Right lobe of liver (tissue), 6 donors: ENCODE measurements at regions not wholly inside any gene's neighbourhood (a gene's known extent, or its start where the extent isn't known, plus 50 kb on each side); places are given as distances from the start of the nearest gene placed in this dataset.
A peak's percentile ranks its signal among the peaks of the same experiment; 100 is the strongest.
"Not testable (repeated sequence)": the region's sequence is repeated elsewhere in the genome, so short reads cannot be mapped to it uniquely, and the experiment has no call there.

Experiments
- ATAC-seq, 4 donors: fragments of 200-7000 bp; cut with Tn5 transposase; one replicate each; pipeline ENCODE4 v1.9.1; 2020; ENCODE audit warnings: mild to moderate bottlenecking in 4 of 4, moderate library complexity in 4 of 4
- DNase-seq, 3 donors: peaks; one replicate each; pipeline ENCODE4 v3.0.0-alpha.2; 2020
- H3K27ac ChIP-seq, 3 donors: fragments of 200-600 bp; one replicate each; pipeline ENCODE4 v1.8.0; 2022
- H3K27me3 ChIP-seq, 2 donors: fragments of 200-600 bp; one replicate each; pipeline ENCODE4 v1.8.0; 2022
- H3K36me3 ChIP-seq, 4 donors: fragments of 200-600 bp; sonication (generic) in 1 of 4; one replicate each; pipeline versions ENCODE4 v1.5.1 to v1.8.0; 2017 to 2022; ENCODE audit warnings: control low read depth in 1 of 4
- H3K4me1 ChIP-seq, 4 donors: fragments of 200-600 bp; sonication (generic) in 1 of 4; one replicate each; pipeline versions ENCODE4 v1.5.1 to v1.8.0; 2017 to 2022; ENCODE audit warnings: control low read depth in 1 of 4
- H3K4me3 ChIP-seq, 3 donors: fragments of 200-600 bp; one replicate each; pipeline ENCODE4 v1.8.0; 2022
- H3K9me3 ChIP-seq, 4 donors: fragments of 200-600 bp; sonication (generic) in 1 of 4; one replicate each; pipeline versions ENCODE4 v1.5.1 to v1.8.0; 2017 to 2022; ENCODE audit warnings: control low read depth in 1 of 4
- POLR2A ChIP-seq: fragments of 450-650 bp; IDR thresholded peaks from one replicate; pipeline ENCODE4 v1.6.1; 2017; ENCODE audit warnings: antibody characterized with exemption, mild to moderate bottlenecking
- WGBS: methylation state at CpG from one replicate; pipeline ENCODE4 v1.1.6; 2018; ENCODE audit warnings: low coverage, low lambda C conversion rate; ENCODE audit not compliant: insufficient coverage; ENCODE audit errors: missing lambda C conversion rate; 5-methylcytosine and 5-hydroxymethylcytosine counted together
- intact Hi-C, 2 donors: fragments of 100-400 bp; cut with DNase I; formaldehyde crosslinking; loops; one replicate each; pipeline versions ENCODE4 v1.11.2 to v1.14.1; 2022
- TF ChIP-seq, protein P1 (sequence below), 4 donors: fragments of 200-600 bp in 3 of 4; fragments of 450-650 bp in 1 of 4; IDR thresholded peaks; one replicate each; pipeline versions ENCODE4 v1.5.1 to v1.8.0; 2016 to 2022; ENCODE audit warnings: antibody characterized with exemption in 4 of 4, mild to moderate bottlenecking in 2 of 4
- donor health status: DM: no; HTN: yes; CAD: no.
- donor health status: DM: no; HTN: no; CAD: no.
- donor health status: DM: no; HTN: no; CAD: no.
- donor health status: DM: no; HTN: yes; CAD: no.
- donor health status: DM: no; HTN: yes; CAD: no.

DNA sequence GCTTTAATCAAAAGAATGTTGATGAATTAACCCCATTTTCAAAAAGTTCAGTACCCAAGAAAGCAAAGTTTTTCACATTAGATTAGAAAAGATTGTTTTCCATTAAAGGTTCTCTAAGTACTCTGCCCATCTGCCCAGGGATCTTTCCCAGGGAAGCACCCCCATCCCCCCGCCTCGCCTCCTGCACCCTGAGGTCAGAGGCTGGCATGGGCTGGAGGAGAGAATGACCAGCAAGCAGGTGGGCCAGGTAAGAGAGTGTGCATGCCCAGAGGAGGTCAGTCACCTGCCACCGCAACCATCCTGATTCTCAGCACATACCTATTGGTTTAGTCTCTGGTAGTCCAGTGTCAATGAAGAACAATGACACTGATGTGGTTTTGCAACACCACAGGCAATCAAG lies 279.4 kb upstream of the ZNF507 start:
- TF ChIP-seq POLR2A = no peak
- TF ChIP-seq, protein P1, sequence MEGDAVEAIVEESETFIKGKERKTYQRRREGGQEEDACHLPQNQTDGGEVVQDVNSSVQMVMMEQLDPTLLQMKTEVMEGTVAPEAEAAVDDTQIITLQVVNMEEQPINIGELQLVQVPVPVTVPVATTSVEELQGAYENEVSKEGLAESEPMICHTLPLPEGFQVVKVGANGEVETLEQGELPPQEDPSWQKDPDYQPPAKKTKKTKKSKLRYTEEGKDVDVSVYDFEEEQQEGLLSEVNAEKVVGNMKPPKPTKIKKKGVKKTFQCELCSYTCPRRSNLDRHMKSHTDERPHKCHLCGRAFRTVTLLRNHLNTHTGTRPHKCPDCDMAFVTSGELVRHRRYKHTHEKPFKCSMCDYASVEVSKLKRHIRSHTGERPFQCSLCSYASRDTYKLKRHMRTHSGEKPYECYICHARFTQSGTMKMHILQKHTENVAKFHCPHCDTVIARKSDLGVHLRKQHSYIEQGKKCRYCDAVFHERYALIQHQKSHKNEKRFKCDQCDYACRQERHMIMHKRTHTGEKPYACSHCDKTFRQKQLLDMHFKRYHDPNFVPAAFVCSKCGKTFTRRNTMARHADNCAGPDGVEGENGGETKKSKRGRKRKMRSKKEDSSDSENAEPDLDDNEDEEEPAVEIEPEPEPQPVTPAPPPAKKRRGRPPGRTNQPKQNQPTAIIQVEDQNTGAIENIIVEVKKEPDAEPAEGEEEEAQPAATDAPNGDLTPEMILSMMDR (IDR thresholded peaks at IDR 0.05) = no peak
- WGBS = 44% methylated on average over 3 of the region's 3 CpGs
- no peaks in the 10 kb centered on the region for H3K36me3 ChIP-seq
- no peak for DNase-seq
- no peaks in the 10 kb centered on the region for H3K27me3 ChIP-seq
- intact Hi-C loops = no loop called here
- H3K4me1 ChIP-seq = no peaks in the 10 kb centered on the region
- H3K27ac ChIP-seq = no peak overlapping the region
- no peak for ATAC-seq
- no peaks in the 10 kb centered on the region for H3K9me3 ChIP-seq
- H3K4me3 ChIP-seq = no peak overlapping the region

DNA sequence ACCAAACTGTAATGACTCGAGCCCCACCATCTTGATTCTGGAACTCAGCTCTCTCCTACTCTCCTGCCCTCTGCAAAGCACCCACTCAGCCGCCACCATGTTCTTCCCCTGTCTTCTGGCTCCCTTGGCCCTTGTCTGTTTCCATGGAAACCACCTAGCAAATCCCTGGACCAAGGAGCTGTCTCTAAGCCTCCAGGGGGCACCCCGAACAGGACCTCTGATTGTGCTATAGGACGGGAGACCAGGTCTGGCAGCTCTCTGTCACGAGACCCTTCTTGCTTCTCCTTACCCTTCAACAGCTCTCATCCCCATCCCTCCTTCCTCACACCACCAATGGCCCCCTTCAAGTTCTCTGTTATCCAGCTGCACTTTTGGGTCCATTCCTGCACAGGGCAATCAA lies 277.7 kb upstream of the ZNF507 start:
- ATAC-seq (no peak), DNase-seq (no peak)
- intact Hi-C loops = no loop called here
- 21% methylated on average over 5 of the region's 5 CpGs for WGBS
- no peak overlapping the region for H3K4me3 ChIP-seq
- no peaks in the 10 kb centered on the region for H3K36me3 ChIP-seq
- H3K27me3 ChIP-seq = no peaks in the 10 kb centered on the region
- no peaks in the 10 kb centered on the region for H3K9me3 ChIP-seq
- no peaks in the 10 kb centered on the region for H3K4me1 ChIP-seq
- no peak overlapping the region for H3K27ac ChIP-seq
- TF ChIP-seq POLR2A = no peak
- TF ChIP-seq, protein P1 (IDR thresholded peaks at IDR 0.05) = no peak

DNA sequence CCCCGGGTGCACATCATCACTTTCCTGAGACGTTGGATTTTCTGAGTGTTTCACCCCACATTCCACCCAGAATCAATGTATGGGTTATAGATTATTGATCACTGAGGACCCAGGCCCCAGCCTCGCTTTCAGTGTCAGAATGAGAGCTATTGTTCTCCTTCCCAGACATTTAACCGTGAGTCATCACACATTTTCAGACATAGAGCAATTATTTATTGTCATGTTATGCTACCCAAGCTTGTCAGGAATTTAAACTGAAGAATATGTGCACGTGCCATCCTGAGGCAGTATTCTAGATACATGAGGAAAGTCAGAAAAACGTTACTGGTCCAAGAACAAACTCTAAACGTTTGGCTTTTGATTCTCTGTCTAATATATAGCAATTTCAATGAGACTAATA lies 276.6 kb upstream of the ZNF507 start:
- H3K4me3 ChIP-seq = no peak overlapping the region
- H3K36me3 ChIP-seq = no peaks in the 10 kb centered on the region
- no peaks in the 10 kb centered on the region for H3K4me1 ChIP-seq
- no peaks in the 10 kb centered on the region for H3K27me3 ChIP-seq
- no peak overlapping the region for H3K27ac ChIP-seq
- no peaks in the 10 kb centered on the region for H3K9me3 ChIP-seq
- 33% methylated on average over 7 of the region's 7 CpGs for WGBS
- intact Hi-C loops = no loop called here
- DNase-seq = no peak
- ATAC-seq = no peak
- no peak for TF ChIP-seq POLR2A
- TF ChIP-seq, protein P1 (IDR thresholded peaks at IDR 0.05) = no peak

DNA sequence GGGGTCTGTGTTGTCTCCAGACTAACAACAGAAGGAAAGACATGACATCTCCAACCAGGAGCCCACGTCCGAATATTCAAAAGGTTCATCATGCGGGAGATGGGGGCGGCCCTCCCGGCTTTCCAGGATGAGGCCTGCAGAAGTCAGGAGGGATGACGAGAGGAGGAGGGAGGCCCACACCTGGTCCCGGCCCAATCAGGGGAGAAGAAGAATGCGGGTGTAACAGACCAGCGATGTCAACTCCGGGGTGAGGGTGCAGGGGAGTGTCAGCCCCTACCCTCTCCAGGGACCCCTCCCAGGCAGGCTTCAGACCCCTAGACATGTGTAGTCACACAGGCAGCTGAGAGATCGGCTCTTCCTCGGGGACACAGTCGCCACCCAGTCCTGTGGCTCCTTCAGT lies 275.3 kb upstream of the ZNF507 start:
- Histone ChIP-seq H3K27ac (no peak overlapping the region), H3K4me3 (no peak overlapping the region), H3K36me3 (no peaks in the 10 kb centered on the region), H3K4me1 (no peaks in the 10 kb centered on the region), H3K9me3 (no peaks in the 10 kb centered on the region), H3K27me3 (no peaks in the 10 kb centered on the region)
- intact Hi-C loops = no loop called here
- no peak for DNase-seq
- 61% methylated on average over 3 of the region's 13 CpGs for WGBS
- TF ChIP-seq, protein P1 (IDR thresholded peaks at IDR 0.05) = no peak
- no peak for TF ChIP-seq POLR2A
- peak in 1 of 4 donors; percentile 12 for ATAC-seq

DNA sequence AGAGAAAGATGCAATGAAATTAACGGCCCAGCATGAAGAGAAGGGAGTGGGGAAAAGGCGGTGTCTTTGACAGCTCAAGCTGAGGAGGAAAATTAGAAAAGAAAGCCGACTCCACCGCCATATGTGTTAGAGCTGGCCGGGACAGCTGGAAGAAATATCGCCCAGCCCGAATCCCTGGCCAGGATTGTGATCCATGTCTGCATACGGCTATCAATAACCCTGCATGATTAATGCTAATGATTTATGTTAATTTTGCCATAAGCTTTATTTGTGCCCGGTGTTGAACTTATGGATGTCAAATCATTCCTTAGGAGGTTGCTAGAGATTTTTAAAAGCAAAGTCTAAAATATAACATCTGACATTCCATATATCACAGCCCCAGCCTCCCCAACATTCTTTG lies 263.4 kb upstream of the ZNF507 start:
- Histone ChIP-seq H3K9me3 (no peaks in the 10 kb centered on the region), H3K27ac (no peak overlapping the region), H3K27me3 (no peaks in the 10 kb centered on the region), H3K36me3 (no peaks in the 10 kb centered on the region), H3K4me1 (no peaks in the 10 kb centered on the region), H3K4me3 (no peak overlapping the region)
- TF ChIP-seq, protein P1 (IDR thresholded peaks at IDR 0.05) = no peak
- no peak for TF ChIP-seq POLR2A
- ATAC-seq (no peak), DNase-seq (no peak)
- 64% methylated on average over 9 of the region's 9 CpGs for WGBS
- intact Hi-C loops = no loop called here

DNA sequence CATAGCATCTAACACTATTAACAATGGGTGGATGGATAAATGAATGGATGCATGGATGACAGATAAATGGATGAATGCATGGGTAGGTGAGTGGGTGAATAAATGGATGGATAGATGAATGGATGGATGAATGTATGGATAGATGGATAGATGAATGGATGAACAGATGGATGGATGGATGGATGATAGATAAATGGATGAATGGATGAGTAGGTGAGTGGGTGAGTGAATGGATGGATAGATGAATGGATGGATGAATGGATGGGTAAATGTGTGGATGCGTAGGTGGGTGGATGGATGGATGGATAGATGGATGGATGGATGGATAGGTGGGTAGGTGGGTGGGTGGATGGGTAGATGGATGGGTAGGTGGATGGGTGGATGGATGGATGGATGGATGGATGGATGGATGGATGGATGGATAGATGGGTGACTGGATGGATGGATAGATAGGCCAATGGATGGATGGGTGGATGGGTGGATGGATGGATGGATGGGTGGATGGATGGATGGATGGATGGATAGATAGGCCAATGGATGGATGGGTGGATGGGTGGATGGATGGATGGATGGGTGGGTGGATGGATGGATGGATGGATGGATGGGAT lies 260.6 kb upstream of the ZNF507 start:
- 33% methylated on average over 1 of the region's 1 CpG for WGBS
- H3K27ac ChIP-seq, H3K27me3 ChIP-seq, DNase-seq, ATAC-seq, H3K4me3 ChIP-seq, intact Hi-C loops, H3K4me1 ChIP-seq, H3K36me3 ChIP-seq, H3K9me3 ChIP-seq: not testable (repeated sequence)
